Non-pigmented ciliary epithelial cell (primary cell): ENCODE measurements at regions not wholly inside any gene's neighbourhood (a gene's known extent, or its start where the extent isn't known, plus 50 kb on each side); places are given as distances from the start of the nearest gene placed in this dataset.
"Not testable (repeated sequence)": the region's sequence is repeated elsewhere in the genome, so short reads cannot be mapped to it uniquely, and the experiment has no call there.

Experiments used
- DNase-seq: peaks from one replicate; pipeline ENCODE4 v3.0.0-alpha.2; 2010; ENCODE audit warnings: low read depth

DNA sequence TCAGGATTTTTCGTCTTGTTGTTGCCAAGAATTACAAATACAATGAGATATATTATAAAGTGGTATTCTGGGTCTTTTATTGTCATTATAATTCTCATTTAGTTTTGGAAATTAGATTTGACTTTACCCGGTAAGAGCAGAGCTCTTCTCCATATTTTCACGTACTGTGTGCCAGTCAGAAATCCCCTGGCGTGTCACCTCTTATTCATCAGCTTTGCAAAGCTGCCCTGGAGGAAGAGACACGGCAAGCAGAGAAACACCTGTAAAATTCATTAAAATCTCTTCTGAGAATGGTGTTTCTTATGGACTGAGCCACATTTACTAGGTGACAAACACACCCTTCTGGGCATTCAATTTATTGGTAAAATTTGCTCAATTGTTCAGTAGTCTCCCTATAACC, 440.4 kb downstream of the HINT1 start:
- DNase-seq, result no peak

DNA sequence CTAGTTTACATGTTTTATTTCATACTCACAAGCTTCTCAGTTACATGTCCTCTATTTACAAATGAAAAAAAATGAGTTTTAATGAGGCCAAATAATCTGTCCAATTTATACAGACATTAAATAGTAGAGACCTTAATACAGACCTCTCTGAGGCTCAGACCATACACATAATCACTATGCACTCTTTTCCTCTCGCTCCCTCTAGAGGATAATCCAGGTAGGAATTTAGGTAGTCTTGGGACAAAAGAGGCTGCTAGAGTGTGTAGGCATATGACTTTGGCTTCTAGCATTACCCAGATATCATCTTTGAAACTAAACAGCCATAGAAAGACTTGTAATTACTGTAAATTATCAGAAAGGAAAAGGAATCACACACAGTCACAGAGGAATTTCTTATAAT, 444.7 kb downstream of the HINT1 start:
- no peak for DNase-seq

DNA sequence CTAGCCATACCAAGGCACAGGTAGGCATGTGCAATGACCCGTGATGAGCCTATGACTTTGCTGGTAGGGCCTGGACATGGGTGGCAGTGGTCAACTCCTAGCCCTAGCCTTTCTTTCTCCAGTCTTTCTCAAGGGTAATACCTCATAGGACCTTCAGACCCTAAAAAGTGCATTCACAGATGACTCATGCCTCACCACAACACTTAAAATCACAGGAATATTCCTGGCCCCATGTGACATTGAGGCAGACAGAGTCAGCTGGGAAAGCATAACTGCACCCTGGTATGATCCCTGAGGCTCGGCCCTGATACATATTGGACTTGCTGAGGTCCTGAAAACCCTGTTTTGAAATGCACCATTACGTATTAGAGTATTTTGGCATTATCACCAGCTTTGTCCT, 449.5 kb downstream of the HINT1 start:
- no peak for DNase-seq

DNA sequence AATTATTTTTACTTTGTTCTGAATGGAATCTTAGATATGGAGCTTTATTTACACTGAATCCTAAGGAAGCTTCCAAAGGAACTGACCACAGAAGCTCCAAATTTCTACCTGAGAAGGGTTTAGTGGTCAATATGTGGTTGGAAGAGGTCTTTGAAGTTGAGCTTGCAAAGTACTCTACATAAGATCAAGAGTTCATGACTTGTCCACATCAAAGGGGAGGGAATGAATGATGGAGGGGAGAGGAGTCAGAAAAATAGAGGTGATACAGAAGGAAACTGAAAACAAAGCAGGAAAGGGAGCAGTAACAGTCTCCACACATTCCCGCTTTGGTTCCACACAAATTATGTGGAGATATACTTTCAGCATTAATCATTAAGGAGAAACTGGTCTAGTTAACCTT, 450.9 kb downstream of the HINT1 start:
- no peak for DNase-seq

DNA sequence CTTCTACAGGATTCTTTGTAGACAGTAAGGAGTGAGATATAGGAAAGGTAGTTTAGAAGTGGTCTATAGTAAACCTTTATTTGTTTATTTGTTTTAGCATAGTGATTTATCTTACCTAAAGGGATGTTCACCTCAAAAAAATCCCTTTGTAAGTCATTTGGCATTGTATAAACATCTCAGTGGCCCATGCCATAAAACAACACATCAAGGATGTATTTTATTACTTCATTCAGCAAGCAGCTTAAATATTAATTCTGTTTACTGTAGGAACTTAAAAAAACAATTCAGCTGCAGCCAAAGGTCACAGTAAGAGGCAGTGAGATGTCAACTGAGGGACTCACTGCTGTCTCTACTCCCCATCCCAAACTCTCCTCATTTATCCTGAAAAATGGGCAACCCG, 452.7 kb downstream of the HINT1 start:
- DNase-seq, result no peak

DNA sequence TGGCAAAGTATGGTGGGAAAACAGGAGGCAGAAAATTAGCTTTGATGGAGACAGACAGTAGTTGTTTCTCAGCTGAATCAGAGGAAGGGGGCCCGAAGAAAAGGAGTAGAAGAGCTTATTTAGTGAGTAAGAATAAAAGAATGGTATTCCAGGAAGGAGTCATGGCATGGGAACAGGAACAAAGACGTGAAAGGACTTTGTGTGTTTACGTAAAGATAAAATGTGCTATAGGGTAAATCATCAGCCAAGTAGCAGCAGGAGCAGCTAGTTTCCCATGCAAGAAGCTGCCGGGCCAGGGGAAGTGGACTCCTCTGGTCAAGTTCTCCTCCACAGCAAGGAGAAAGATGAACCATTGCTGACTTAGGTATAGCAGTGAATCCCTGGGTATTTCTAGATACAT, 454.5 kb downstream of the HINT1 start:
- peak; percentile 63 for DNase-seq

DNA sequence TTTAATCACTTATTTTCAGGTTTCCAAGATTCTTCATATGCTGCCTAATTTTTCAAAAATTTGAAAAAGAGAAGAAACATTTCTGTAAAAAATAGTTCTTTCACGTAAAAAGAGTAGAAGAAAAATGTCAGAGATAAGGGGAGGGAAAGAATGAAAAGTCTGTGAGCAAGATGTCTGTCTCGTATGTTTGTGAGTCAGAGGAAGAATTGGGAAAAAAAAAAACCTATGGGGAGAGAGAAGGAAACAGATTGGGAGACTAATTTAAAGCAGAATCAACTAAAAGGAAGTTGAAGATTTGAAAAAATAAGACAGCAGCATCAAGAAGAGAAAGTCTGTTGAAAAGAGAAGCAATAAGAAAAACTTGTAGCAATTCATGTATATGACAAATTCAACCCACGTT, 456.3 kb downstream of the HINT1 start:
- DNase-seq, result no peak

DNA sequence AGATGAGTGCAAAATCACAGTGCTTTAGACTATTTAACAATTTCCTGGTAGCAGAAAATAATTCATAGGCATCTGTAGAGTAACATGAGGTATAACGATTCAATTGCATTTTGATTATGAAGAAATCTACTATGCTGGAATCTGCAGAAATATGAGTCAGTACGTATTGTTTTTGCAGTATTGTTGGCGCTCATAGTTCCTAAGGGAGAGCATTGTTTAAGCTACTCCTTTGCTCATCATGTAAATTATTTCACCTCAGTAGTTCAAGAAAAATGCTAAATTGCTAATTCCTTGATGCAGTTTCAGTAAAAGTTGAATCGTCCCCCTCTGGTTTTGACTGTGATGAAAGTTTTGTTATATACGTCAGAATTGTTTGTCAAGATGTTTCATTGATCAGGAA, 458.4 kb downstream of the HINT1 start:
- DNase-seq, result no peak

DNA sequence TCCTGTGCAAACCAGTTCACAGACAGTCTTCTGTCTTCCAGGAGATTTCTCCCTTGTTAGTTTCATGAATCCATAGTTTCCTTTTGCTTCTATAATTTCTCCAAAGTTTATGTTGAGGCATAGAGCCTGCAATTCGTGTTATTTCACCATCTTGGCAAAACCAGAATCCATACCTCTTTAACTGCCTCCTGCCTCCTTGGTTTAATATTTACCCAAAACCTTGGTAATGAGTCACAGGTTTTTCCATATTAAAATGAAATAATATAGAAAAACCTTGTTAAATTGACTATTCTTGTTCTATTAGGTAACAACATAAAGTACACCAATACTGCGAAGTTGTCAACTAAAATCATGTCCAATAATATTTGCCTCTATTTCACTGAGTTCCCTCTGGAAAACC, 459.7 kb downstream of the HINT1 start:
- DNase-seq, result no peak

DNA sequence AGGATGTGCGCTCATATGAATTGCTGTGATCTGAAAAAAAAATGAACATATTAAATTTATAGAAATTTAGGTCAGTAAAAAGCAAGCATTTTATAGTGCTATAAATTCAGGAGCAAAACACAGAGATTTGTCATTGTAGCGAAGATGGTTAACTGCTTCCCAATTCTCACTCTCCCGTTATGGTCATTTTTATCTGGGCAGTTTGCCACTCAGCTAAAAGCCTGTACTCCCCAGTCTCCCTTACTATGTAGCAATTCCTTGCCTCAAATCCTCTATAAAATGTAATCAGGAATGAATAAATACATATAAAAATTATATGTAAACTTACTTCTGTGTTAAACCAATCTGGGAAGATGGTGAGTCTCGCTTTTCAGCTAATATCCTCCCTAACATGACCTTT, 471.5 kb downstream of the HINT1 start:
- no peak for DNase-seq

DNA sequence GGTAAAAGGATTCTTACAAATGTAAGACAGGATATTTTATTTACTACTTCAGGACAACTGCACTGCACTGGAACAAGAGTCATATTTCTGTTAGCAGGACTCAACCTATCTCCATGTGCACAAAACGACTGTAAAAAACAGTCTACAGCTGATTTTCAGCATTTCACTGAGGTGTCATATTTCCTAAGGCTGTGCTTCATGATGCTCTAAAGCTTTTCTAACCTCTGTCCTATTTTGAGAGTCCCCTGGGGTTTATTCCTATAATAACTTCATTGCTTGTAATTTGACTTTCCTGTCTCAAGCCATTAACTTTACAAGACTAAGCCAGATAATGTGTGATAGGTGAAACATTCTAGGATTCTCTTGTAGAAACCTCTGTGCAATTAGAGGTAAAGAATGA, 472.3 kb downstream of the HINT1 start:
- DNase-seq, result no peak

DNA sequence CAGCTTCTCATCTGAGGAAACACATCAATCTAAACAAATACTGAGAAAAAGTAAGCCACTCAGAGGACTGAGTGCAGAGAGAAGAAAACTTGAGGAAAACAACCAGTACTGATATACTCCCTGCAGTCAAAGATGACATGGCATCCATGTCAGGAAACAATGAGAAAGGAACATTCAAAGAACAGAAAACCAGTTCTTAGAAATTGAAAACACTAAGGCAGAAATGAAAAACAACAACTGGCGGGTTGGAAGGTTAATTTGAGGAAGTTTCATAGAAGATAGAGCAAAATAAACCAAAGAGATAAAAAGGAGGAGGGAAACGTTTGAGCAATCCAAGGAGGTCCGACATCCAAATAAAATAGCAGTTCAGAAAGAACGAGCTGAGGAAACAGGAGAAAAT, 475.2 kb downstream of the HINT1 start:
- no peak for DNase-seq

DNA sequence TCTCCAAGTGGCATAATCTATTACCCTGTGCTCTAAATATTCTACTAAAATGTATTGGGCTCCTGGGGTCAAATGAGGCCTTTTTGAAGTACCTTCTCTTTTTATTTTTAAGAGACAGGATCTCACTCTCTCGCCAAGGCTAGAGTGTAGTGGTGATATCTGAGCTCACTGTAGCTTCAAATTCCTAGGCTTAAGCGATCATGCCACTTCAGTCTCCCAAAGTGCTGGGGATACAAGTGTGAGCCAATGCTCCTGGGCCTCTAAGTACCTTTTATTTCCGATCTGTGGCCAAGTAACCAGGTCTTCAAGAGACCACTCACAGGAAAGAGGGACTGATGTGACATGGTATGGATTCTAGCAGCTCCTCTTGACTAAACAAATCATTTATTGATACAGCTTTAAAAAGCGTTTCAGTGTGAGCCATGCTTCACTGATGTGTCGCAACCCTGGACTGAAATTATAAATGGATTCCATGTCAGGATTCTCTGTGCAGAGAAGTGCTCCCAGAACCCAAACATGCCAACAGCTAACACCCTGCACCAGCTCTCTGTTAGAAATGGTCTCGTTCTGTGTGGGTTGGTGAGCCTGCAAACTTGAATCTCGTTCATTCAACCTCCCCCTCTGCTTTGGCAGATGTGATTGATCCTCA, 477.8 kb downstream of the HINT1 start:
- no peak for DNase-seq

DNA sequence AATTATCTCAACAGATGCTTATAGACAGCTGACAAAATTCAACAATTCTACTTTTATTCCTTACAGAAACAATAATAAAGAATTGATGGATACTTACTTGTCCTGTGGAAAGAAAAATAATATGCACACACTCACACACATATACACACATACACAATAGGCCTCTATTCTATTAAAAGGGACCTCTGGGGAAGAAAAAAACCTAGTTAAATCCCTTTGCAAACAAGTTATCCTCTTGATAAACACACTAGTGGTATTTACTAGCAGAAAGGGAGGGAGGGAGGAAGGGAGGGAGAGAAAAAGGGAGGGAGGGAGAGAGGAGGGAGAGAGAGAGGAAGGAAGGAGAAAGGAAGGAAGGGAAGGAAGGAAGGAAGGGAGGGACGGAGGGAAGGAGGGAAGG, 486.4 kb downstream of the HINT1 start:
- DNase-seq, result no peak

DNA sequence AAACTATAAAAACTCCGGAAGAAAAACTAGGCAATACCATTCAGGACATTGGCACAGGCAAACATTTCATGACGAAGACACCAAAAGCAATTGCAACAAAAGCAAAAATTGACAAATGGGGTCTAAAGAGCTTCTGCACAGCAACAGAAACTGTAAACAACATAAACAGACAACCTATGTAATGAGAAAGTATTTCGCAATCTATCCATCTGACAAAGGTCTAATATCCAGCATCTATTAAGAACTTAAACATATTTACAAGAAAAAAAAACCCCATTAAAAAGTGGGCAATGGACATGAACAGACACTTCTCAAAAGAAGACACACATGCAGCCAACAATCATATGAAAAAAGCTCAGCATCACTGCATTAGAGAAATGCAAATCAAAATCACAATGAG, 498.6 kb downstream of the HINT1 start:
- DNase-seq, result no peak

DNA sequence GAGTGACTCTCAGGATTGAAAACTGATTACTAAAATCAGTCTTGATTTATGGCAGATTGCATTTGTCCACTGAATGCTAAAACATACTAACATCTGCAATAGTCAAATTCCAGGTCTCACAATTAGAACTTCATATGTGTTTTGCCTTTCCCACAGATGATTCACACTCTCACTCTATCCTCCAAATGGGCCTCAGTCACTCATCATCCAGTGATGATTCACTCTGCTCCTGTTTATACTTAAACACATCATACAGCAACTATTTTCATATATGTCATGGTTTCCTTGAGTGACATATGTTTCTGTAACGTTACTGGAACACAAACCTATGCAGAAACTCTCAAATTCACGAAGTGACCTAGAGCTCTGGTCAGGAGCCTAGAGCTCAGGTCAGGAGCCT, 512.9 kb downstream of the HINT1 start:
- DNase-seq, result peak; percentile 48

DNA sequence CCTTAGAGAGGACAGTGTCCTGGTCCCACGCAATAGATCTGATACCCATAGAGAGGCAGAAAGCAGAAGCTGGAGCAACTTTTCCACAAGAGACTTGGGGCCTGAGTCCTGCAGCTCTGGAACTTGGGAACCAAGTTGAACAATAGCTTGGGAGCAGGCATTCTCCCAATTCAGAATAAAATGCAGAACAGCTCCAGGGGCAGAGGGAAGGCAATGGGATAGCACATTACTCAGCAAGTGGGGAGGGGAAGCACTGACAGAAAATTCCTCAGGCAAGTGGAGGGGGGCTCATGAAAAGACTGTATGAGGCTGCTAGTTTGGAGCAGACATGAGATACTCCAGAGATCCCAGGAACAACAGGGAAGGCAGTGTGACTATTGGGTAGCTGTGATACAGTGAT, 513.6 kb downstream of the HINT1 start:
- DNase-seq, result no peak

DNA sequence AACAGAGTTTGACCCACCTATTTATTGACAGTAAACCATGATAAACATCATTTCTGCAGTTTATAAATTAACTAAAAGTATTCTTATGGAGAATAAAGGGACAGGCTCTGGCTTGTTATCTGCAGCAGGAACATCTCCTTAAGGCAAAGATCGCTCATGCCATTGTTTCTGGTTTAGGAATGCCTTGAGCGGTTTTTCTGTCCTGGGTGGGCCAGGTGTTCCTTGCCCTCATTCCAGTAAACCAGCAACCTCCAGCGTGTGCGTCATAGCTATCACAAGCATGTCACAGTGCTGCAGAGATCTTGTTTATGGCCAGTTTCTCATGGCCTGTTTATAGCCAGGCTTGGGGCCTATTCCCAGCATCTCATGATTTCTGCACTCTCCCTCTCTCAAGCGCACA, 521.7 kb downstream of the HINT1 start:
- DNase-seq, result no peak

DNA sequence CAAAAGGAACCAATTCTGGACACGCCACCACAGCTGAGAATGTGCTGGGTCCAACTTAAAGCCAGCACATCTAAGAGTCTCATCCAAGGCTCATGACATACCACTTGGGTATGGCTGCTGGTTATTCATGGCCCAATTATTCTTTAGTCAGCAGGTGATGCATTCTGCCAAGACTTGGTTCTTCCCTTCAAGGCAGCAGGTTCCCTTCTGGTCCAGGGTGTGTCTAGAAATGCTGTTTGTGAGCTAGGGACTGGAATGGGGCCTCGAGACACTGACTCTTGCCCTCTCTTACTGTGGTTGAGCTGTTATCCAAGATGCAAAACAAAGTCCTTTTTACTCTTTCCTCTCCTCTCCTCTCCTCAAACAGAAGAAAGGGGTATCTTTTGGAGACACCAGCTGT, 522.6 kb downstream of the HINT1 start:
- no peak for DNase-seq

DNA sequence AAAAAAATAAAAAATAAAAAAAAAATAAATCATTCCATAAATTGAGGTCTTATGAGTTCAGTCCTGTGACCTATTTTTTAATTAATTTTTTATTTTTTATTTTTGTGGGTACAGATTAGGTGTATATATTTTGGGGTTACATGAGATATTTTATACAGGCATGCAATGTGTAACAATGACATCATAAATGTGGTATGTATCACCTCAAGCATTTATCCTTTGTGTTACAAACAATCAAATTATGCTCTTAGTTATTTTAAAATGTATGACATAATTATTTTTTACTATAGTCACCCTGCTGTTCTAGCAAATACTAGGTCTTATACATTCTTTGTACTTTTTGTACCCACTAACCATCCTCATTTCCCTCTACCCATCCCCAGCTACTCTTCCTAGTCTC, 537.9 kb downstream of the HINT1 start:
- no peak for DNase-seq

DNA sequence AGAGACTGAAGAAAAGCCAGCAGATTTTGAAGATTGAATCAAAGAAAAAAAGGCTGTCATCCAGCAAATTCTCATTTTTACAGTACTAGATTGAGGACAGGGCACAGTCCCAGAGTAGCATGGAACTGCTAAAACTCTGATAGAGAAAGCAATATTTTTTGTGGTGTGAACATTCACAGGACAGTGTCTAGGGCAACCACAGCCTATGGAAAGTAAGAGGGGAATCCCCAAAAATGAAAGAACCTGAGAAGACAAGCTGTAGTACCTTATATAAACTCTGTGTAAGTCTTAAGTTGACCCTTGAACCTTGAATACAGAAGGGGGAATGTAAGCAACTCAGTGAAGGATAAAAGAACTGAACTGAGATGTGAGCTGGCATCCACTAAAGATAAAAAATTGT, 540.3 kb downstream of the HINT1 start:
- no peak for DNase-seq

DNA sequence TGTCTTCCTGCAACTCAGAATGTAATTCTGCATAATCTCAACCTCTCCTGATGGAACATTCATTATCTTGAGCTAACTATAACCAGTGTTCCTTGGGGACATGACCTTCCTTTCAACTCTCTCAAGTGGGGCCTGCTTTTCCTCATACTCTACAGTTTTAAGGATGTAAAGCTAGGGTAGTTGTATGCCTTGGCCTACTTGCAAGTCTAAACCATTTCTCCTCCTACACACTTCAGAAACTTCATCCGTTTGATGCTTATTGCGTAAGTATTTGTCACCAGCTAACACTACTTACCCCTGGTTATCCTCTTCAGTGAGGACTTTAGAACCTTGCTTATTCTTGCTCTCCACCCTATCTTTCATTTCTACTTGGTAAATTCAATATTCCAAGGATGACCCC, 548.9 kb downstream of the HINT1 start:
- no peak for DNase-seq

DNA sequence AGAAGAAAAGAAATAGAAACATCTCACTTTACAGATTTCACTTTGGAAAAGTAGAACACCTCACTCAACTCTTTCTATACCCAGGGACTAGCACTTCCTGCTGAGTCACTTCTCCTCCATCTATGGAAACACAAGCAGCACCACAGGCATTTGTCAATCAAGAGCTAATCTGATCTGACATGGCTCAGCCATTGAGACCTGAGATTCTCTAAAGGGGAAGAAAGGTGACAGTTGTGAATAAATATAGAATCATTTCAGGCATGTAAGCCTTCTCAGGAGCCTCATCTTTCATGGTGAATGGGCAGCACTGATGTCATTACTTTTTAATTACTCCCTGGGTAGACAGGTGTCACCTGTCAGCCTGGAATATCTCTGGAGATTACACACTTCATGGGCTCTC, 559.8 kb downstream of the HINT1 start:
- DNase-seq, result no peak

DNA sequence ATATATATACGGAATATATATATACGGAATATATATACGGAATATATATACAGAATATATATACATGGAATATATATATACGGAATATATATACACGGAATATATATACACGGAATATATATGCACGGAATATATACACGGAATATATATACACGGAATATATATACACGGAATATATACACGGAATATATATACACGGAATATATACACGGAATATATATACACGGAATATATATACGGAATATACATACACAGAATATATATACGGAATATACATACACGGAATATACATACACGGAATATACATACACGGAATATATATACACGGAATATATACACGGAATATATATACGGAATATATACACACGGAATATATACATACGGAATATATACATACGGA, 568.4 kb downstream of the HINT1 start:
- DNase-seq, result not testable (repeated sequence)

DNA sequence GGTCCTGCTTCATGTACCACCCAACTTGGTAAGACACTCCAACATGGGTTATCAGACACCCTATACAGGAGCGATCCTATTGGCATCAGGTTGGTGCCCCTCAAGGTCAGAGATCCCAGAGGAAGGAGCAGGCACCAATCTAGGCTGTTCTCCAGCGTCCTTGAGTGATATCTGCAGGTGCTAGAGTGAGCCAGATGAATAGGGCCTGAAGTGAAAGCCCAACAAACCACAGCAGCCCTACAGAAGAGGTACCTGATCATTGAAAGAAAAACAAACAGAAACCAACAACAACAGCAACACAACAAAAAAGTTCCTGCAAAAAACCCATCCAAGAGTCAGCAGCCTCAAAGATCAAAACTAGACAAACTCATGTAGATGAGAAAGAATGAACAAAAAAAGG, 584.8 kb downstream of the HINT1 start:
- DNase-seq, result no peak
